ENCODE measurements at regions not wholly inside any gene's neighbourhood (a gene's known extent, or its start where the extent isn't known, plus 50 kb on each side); places are given as distances from the start of the nearest gene placed in this dataset.

DNA sequence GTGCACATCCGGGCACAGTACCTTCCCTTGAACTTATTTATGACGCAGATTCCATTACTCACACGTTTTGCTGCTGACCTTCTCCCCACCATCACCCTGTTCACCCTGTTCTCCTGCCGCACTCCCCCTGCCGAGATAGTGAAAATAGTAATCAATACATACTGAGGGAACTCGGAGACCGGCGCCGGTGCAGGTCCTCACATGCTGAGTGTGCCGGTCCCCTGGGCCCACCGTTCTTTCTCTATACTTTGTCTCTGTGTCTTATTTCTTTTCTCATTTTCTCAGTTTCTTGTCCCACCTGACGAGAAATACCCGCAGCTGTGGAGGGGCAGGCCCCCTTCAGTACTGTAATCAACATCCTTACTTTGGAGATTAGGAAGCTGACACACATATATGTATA lies 1337.1 kb upstream of the PABPC4L start:
- no peaks in the 10 kb centered on the region for H3K9me3 ChIP-seq
- H3K4me1 ChIP-seq, result no peaks in the 10 kb centered on the region
- H3K27ac ChIP-seq, result no peak overlapping the region
- no peak for DNase-seq (ENCODE audit: low spot score in 2 of 2)
- 93% methylated on average over 13 of the region's 13 CpGs for WGBS
- no peaks in the 10 kb centered on the region for H3K27me3 ChIP-seq
- TF ChIP-seq EP300 (IDR thresholded peaks at IDR 0.05) (no peak), POLR2A (IDR thresholded peaks at IDR 0.05) (no peak), POLR2AphosphoS5 (IDR thresholded peaks at IDR 0.05) (no peak)
- TF ChIP-seq, protein P1, sequence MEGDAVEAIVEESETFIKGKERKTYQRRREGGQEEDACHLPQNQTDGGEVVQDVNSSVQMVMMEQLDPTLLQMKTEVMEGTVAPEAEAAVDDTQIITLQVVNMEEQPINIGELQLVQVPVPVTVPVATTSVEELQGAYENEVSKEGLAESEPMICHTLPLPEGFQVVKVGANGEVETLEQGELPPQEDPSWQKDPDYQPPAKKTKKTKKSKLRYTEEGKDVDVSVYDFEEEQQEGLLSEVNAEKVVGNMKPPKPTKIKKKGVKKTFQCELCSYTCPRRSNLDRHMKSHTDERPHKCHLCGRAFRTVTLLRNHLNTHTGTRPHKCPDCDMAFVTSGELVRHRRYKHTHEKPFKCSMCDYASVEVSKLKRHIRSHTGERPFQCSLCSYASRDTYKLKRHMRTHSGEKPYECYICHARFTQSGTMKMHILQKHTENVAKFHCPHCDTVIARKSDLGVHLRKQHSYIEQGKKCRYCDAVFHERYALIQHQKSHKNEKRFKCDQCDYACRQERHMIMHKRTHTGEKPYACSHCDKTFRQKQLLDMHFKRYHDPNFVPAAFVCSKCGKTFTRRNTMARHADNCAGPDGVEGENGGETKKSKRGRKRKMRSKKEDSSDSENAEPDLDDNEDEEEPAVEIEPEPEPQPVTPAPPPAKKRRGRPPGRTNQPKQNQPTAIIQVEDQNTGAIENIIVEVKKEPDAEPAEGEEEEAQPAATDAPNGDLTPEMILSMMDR (IDR thresholded peaks at IDR 0.05), result no peak
- H3K4me3 ChIP-seq, result no peak overlapping the region
- no peaks in the 10 kb centered on the region for H3K36me3 ChIP-seq

DNA sequence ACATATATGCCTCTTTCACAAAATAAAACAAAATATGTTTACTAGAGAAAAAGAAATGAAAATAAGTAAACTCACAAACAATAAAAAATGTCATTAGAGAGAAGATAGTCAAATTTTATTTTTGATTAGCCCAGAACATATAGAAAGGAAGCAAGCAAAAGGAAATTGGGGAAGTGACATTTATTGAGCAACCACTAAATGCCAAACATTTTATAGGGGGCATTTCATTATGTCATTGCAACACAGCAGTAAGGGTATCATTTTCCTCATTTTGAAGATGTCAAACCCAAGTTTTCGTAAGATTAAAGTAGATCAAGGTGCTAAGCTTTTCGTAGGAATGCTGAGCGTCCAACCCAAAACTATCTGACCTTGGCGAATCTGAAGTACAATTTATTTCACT lies 1331.5 kb upstream of the PABPC4L start:
- Histone ChIP-seq H3K27me3 (no peaks in the 10 kb centered on the region), H3K36me3 (no peaks in the 10 kb centered on the region), H3K9me3 (no peaks in the 10 kb centered on the region), H3K4me1 (no peaks in the 10 kb centered on the region), H3K27ac (no peak overlapping the region), H3K4me3 (no peak overlapping the region)
- TF ChIP-seq EP300 (IDR thresholded peaks at IDR 0.05) (no peak), POLR2A (IDR thresholded peaks at IDR 0.05) (no peak), POLR2AphosphoS5 (IDR thresholded peaks at IDR 0.05) (no peak)
- TF ChIP-seq, protein P1 (IDR thresholded peaks at IDR 0.05), result no peak
- DNase-seq (ENCODE audit: low spot score in 2 of 2), result no peak
- WGBS, result 94% methylated on average over 4 of the region's 4 CpGs

DNA sequence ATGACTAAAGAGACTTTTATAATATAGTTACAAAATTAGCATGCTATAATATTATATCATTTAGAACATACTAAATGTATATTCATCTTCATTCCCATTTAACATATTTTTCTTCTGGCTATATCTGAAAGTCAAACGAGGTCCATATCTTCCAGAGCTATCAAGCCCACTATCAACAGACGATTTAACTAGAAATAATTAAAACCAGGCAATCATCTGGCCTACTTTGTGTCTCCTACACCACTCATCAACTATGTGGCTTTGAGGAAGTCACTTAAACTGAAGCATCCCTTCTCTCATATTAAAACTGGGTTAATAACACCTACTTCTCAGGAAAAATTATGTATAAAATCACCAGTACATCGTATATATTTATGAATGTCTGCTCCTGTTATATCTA lies 1330.5 kb upstream of the PABPC4L start:
- TF ChIP-seq POLR2A (IDR thresholded peaks at IDR 0.05), result no peak
- no peak for TF ChIP-seq POLR2AphosphoS5 (IDR thresholded peaks at IDR 0.05)
- TF ChIP-seq, protein P1 (IDR thresholded peaks at IDR 0.05), result no peak
- TF ChIP-seq EP300 (IDR thresholded peaks at IDR 0.05), result no peak
- H3K4me1 ChIP-seq, result no peaks in the 10 kb centered on the region
- 51% methylated on average over 3 of the region's 3 CpGs for WGBS
- H3K4me3 ChIP-seq, result no peak overlapping the region
- no peaks in the 10 kb centered on the region for H3K36me3 ChIP-seq
- DNase-seq (ENCODE audit: low spot score in 2 of 2), result no peak
- no peaks in the 10 kb centered on the region for H3K27me3 ChIP-seq
- no peak overlapping the region for H3K27ac ChIP-seq
- no peaks in the 10 kb centered on the region for H3K9me3 ChIP-seq

DNA sequence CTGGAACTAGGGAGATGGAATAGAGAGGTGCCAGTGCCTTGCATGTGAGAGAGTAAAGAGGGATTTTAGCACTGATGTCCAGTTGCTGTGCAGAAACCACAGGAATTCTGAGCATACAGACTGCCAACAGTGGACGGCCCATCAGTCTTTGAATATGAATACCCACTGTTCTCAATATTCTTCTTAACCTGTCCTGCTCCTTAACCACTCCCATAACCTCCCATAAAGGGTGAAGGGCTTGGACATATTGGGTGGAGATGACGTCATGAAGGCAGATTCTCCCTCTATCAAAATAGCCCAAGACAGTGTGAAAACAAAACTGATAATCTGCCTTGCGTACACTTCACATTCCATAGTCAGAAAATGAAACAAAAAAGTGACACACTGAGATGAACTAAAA lies 1313.7 kb upstream of the PABPC4L start:
- 77% methylated on average over 3 of the region's 3 CpGs for WGBS
- Histone ChIP-seq H3K36me3 (no peaks in the 10 kb centered on the region), H3K4me3 (no peak overlapping the region), H3K4me1 (no peaks in the 10 kb centered on the region), H3K9me3 (no peaks in the 10 kb centered on the region), H3K27me3 (no peaks in the 10 kb centered on the region), H3K27ac (no peak overlapping the region)
- no peak for DNase-seq (ENCODE audit: low spot score in 2 of 2)
- TF ChIP-seq, protein P1 (IDR thresholded peaks at IDR 0.05), result no peak
- TF ChIP-seq POLR2A (IDR thresholded peaks at IDR 0.05), result no peak
- TF ChIP-seq POLR2AphosphoS5 (IDR thresholded peaks at IDR 0.05), result no peak
- TF ChIP-seq EP300 (IDR thresholded peaks at IDR 0.05), result no peak

- no peak overlapping the region for H3K4me3 ChIP-seq
- no peaks in the 10 kb centered on the region for H3K4me1 ChIP-seq
- no peak overlapping the region for H3K27ac ChIP-seq
- TF ChIP-seq POLR2A (IDR thresholded peaks at IDR 0.05) (no peak), POLR2AphosphoS5 (IDR thresholded peaks at IDR 0.05) (no peak), EP300 (IDR thresholded peaks at IDR 0.05) (no peak)
- TF ChIP-seq, protein P1 (IDR thresholded peaks at IDR 0.05), result no peak
- H3K36me3 ChIP-seq, result no peaks in the 10 kb centered on the region
- no peaks in the 10 kb centered on the region for H3K27me3 ChIP-seq
- WGBS, result 81% methylated on average over 1 of the region's 1 CpG
- DNase-seq (ENCODE audit: low spot score in 2 of 2), result no peak
- no peaks in the 10 kb centered on the region for H3K9me3 ChIP-seq
These were observed 1309.0 kb upstream of the PABPC4L start for GRCh38 chr4:135510582-135510981.

Measured in suprapubic skin (tissue), 4 donors.